GM23338 (cell line): ENCODE measurements at regions not wholly inside any gene's neighbourhood (a gene's known extent, or its start where the extent isn't known, plus 50 kb on each side); places are given as distances from the start of the nearest gene placed in this dataset.

Source experiments
- ATAC-seq: fragments of 200-7000 bp; cut with Tn5 transposase; 3 replicates; pipeline ENCODE4 v1.9.1; 2020
- DNase-seq: peaks from one replicate; pipeline ENCODE4 v3.0.0-alpha.2; 2015; ENCODE audit warnings: low spot score
- H2AFZ ChIP-seq: fragments of 200-600 bp; sonication (generic); 2 replicates; pipeline ENCODE4 v1.8.0; 2016; ENCODE audit warnings: antibody characterized with exemption, mild to moderate bottlenecking, moderate library complexity
- H3F3A ChIP-seq: fragments of 200-600 bp; sonication (generic); replicated peaks from 2 replicates; pipeline ENCODE4 v1.8.0; 2017; ENCODE audit warnings: antibody characterized with exemption, mixed run types, low read depth
- H3K27ac ChIP-seq: fragments of 200-600 bp; sonication (generic); 2 replicates; pipeline ENCODE4 v1.6.1; 2016; ENCODE audit warnings: low read depth
- H3K27me3 ChIP-seq: fragments of 200-600 bp; sonication (generic); 2 replicates; pipeline ENCODE4 v1.8.0; 2016; ENCODE audit warnings: mild to moderate bottlenecking, mixed run types, moderate library complexity; ENCODE audit not compliant: insufficient read depth
- H3K36me3 ChIP-seq: fragments of 200-600 bp; sonication (generic); 2 replicates; pipeline ENCODE4 v1.8.0; 2016; ENCODE audit warnings: mild to moderate bottlenecking; ENCODE audit not compliant: insufficient read depth
- H3K4me1 ChIP-seq: fragments of 200-600 bp; sonication (generic); 2 replicates; pipeline ENCODE4 v1.8.0; 2016; ENCODE audit warnings: mild to moderate bottlenecking, moderate library complexity; ENCODE audit not compliant: insufficient read depth
- H3K4me2 ChIP-seq: fragments of 200-600 bp; sonication (generic); 2 replicates; pipeline ENCODE4 v1.7.1; 2017; ENCODE audit warnings: mixed run types
- H3K4me3 ChIP-seq: fragments of 200-600 bp; sonication (generic); 2 replicates; pipeline ENCODE4 v1.6.1; 2016; ENCODE audit warnings: mixed run types
- H3K79me2 ChIP-seq: fragments of 200-600 bp; sonication (generic); replicated peaks from 2 replicates; pipeline ENCODE4 v1.8.0; 2017; ENCODE audit warnings: mild to moderate bottlenecking; ENCODE audit not compliant: insufficient read depth
- H3K9me2 ChIP-seq: fragments of 200-600 bp; sonication (generic); 2 replicates; pipeline ENCODE4 v1.8.0; 2017; ENCODE audit not compliant: insufficient read depth
- H4K20me1 ChIP-seq: fragments of 200-600 bp; sonication (generic); replicated peaks from 2 replicates; pipeline ENCODE4 v1.8.0; 2017; ENCODE audit warnings: mild to moderate bottlenecking; ENCODE audit not compliant: insufficient read depth
- H3K27ac Mint-ChIP-seq: 2 replicates; pipeline ENCODE4 v1.8.0; 2020; ENCODE audit warnings: inconsistent platforms, mild to moderate bottlenecking, moderate library complexity, mixed read lengths
- H3K27me3 Mint-ChIP-seq: 3 replicates; pipeline ENCODE4 v1.8.0; 2022; ENCODE audit warnings: low read depth, mild to moderate bottlenecking, moderate library complexity, mixed read lengths, inconsistent platforms; ENCODE audit not compliant: insufficient read depth, poor library complexity
- H3K36me3 Mint-ChIP-seq: 3 replicates; pipeline ENCODE4 v1.8.0; 2021; ENCODE audit warnings: low read depth, mild to moderate bottlenecking, inconsistent platforms, moderate library complexity, mixed read lengths
- H3K4me1 Mint-ChIP-seq: 3 replicates; pipeline ENCODE4 v1.8.0; 2020; ENCODE audit warnings: mild to moderate bottlenecking, inconsistent platforms, mixed read lengths
- H3K4me3 Mint-ChIP-seq: 3 replicates; pipeline ENCODE4 v1.8.0; 2021; ENCODE audit warnings: moderate library complexity, mild to moderate bottlenecking, inconsistent platforms, mixed read lengths
- H3K9me3 Mint-ChIP-seq: 3 replicates; pipeline ENCODE4 v1.8.0; 2020; ENCODE audit warnings: moderate library complexity, mild to moderate bottlenecking, inconsistent platforms, mixed read lengths
- CREB1 ChIP-seq: fragments of 250-450 bp; sonication (Bioruptor Pico); IDR thresholded peaks from 2 replicates; pipeline ENCODE4 v1.5.0; 2020; ENCODE audit warnings: low read depth, mild to moderate bottlenecking, moderate library complexity
- EZH2 ChIP-seq: fragments of 200-600 bp; sonication (generic); IDR thresholded peaks from one replicate; pipeline ENCODE4 v1.8.0; 2017; ENCODE audit warnings: antibody characterized with exemption, mild to moderate bottlenecking, low read depth; ENCODE audit not compliant: unreplicated experiment
- EZH2phosphoT487 ChIP-seq: fragments of 200-600 bp; sonication (generic); IDR thresholded peaks from one replicate; pipeline ENCODE4 v1.8.1; 2018; ENCODE audit warnings: antibody characterized with exemption; ENCODE audit not compliant: unreplicated experiment
- JUNB ChIP-seq: IDR thresholded peaks from one replicate; pipeline ENCODE4 v1.6.1; 2016; ENCODE audit warnings: antibody characterized with exemption; ENCODE audit not compliant: unreplicated experiment
- NANOG ChIP-seq: IDR thresholded peaks from 2 replicates; pipeline ENCODE4 v1.6.1; 2016; ENCODE audit warnings: antibody characterized with exemption, borderline replicate concordance
- POLR2AphosphoS5 ChIP-seq: IDR thresholded peaks from 2 replicates; pipeline ENCODE4 v1.6.1; 2016; ENCODE audit warnings: antibody characterized with exemption, low read depth
- ZNF114 ChIP-seq: fragments of 250-450 bp; sonication (Bioruptor Pico); IDR thresholded peaks from 2 replicates; pipeline ENCODE4 v1.5.0; 2020; ENCODE audit warnings: mild to moderate bottlenecking, moderate library complexity
- ZNF331 ChIP-seq: fragments of 250-450 bp; sonication (Bioruptor Pico); IDR thresholded peaks from 2 replicates; pipeline ENCODE4 v1.5.0; 2020; ENCODE audit warnings: low read depth, mild to moderate bottlenecking, moderate library complexity
- TF ChIP-seq, protein P1 (sequence below): IDR thresholded peaks from 2 replicates; pipeline ENCODE4 v1.6.1; 2016; ENCODE audit warnings: antibody characterized with exemption
- TF ChIP-seq, protein P2 (sequence below): IDR thresholded peaks from one replicate; pipeline ENCODE4 v1.6.1; 2018; ENCODE audit warnings: antibody characterized with exemption; ENCODE audit not compliant: unreplicated experiment
- TF ChIP-seq, protein P3 (sequence below): fragments of 250-450 bp; sonication (Bioruptor Pico); IDR thresholded peaks from 2 replicates; pipeline ENCODE4 v1.5.0; 2020; ENCODE audit warnings: mild to moderate bottlenecking, moderate library complexity

DNA sequence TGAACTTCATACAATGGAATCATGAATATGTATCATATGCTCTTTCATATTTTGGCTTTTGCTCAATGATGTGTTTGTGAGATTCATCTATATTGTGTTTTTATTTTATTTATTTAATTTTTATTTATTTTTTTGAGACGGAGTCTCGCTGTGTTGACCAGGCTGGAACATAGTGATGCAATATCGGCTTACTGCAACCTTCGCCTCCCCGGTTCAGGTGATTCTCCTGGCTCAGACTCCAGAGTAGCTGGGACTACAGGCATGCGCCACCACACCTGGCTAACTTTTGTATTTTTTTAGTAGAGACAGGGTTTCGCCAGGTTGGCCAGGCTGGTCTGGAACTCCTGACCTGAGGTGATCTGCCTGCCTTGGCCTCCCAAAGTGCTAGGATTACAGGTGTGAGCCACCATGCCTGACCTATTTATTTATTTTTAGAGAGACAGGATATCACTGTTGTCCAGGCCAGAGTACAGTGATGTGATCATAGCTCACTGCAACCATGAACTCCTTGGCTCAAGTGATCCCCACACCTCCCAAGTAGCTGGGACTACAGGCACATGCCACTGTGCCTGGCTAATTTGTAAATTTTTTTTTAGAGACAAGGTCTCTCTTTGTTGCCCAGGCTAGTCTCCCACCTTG, 74.5 kb downstream of the TET3 start:
- TF ChIP-seq, protein P1, sequence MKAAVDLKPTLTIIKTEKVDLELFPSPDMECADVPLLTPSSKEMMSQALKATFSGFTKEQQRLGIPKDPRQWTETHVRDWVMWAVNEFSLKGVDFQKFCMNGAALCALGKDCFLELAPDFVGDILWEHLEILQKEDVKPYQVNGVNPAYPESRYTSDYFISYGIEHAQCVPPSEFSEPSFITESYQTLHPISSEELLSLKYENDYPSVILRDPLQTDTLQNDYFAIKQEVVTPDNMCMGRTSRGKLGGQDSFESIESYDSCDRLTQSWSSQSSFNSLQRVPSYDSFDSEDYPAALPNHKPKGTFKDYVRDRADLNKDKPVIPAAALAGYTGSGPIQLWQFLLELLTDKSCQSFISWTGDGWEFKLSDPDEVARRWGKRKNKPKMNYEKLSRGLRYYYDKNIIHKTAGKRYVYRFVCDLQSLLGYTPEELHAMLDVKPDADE = no peak
- TF ChIP-seq, protein P2, sequence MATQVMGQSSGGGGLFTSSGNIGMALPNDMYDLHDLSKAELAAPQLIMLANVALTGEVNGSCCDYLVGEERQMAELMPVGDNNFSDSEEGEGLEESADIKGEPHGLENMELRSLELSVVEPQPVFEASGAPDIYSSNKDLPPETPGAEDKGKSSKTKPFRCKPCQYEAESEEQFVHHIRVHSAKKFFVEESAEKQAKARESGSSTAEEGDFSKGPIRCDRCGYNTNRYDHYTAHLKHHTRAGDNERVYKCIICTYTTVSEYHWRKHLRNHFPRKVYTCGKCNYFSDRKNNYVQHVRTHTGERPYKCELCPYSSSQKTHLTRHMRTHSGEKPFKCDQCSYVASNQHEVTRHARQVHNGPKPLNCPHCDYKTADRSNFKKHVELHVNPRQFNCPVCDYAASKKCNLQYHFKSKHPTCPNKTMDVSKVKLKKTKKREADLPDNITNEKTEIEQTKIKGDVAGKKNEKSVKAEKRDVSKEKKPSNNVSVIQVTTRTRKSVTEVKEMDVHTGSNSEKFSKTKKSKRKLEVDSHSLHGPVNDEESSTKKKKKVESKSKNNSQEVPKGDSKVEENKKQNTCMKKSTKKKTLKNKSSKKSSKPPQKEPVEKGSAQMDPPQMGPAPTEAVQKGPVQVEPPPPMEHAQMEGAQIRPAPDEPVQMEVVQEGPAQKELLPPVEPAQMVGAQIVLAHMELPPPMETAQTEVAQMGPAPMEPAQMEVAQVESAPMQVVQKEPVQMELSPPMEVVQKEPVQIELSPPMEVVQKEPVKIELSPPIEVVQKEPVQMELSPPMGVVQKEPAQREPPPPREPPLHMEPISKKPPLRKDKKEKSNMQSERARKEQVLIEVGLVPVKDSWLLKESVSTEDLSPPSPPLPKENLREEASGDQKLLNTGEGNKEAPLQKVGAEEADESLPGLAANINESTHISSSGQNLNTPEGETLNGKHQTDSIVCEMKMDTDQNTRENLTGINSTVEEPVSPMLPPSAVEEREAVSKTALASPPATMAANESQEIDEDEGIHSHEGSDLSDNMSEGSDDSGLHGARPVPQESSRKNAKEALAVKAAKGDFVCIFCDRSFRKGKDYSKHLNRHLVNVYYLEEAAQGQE = no peak
- TF ChIP-seq, protein P3, sequence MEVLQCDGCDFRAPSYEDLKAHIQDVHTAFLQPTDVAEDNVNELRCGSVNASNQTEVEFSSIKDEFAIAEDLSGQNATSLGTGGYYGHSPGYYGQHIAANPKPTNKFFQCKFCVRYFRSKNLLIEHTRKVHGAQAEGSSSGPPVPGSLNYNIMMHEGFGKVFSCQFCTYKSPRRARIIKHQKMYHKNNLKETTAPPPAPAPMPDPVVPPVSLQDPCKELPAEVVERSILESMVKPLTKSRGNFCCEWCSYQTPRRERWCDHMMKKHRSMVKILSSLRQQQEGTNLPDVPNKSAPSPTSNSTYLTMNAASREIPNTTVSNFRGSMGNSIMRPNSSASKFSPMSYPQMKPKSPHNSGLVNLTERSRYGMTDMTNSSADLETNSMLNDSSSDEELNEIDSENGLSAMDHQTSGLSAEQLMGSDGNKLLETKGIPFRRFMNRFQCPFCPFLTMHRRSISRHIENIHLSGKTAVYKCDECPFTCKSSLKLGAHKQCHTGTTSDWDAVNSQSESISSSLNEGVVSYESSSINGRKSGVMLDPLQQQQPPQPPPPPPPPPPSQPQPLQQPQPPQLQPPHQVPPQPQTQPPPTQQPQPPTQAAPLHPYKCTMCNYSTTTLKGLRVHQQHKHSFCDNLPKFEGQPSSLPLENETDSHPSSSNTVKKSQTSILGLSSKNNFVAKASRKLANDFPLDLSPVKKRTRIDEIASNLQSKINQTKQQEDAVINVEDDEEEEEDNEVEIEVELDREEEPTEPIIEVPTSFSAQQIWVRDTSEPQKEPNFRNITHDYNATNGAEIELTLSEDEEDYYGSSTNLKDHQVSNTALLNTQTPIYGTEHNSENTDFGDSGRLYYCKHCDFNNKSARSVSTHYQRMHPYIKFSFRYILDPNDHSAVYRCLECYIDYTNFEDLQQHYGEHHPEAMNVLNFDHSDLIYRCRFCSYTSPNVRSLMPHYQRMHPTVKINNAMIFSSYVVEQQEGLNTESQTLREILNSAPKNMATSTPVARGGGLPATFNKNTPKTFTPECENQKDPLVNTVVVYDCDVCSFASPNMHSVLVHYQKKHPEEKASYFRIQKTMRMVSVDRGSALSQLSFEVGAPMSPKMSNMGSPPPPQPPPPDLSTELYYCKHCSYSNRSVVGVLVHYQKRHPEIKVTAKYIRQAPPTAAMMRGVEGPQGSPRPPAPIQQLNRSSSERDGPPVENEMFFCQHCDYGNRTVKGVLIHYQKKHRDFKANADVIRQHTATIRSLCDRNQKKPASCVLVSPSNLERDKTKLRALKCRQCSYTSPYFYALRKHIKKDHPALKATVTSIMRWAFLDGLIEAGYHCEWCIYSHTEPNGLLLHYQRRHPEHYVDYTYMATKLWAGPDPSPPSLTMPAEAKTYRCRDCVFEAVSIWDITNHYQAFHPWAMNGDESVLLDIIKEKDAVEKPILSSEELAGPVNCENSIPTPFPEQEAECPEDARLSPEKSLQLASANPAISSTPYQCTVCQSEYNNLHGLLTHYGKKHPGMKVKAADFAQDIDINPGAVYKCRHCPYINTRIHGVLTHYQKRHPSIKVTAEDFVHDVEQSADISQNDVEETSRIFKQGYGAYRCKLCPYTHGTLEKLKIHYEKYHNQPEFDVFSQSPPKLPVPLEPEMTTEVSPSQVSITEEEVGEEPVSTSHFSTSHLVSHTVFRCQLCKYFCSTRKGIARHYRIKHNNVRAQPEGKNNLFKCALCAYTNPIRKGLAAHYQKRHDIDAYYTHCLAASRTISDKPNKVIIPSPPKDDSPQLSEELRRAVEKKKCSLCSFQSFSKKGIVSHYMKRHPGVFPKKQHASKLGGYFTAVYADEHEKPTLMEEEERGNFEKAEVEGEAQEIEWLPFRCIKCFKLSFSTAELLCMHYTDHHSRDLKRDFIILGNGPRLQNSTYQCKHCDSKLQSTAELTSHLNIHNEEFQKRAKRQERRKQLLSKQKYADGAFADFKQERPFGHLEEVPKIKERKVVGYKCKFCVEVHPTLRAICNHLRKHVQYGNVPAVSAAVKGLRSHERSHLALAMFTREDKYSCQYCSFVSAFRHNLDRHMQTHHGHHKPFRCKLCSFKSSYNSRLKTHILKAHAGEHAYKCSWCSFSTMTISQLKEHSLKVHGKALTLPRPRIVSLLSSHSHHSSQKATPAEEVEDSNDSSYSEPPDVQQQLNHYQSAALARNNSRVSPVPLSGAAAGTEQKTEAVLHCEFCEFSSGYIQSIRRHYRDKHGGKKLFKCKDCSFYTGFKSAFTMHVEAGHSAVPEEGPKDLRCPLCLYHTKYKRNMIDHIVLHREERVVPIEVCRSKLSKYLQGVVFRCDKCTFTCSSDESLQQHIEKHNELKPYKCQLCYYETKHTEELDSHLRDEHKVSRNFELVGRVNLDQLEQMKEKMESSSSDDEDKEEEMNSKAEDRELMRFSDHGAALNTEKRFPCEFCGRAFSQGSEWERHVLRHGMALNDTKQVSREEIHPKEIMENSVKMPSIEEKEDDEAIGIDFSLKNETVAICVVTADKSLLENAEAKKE (CRISPR knock-in tag) = no peak
- TF ChIP-seq EZH2phosphoT487 = no peak
- TF ChIP-seq ZNF114 = no peak
- TF ChIP-seq NANOG = no peak
- no peak for TF ChIP-seq POLR2AphosphoS5
- TF ChIP-seq JUNB = no peak
- no peak for TF ChIP-seq ZNF331
- no peak for TF ChIP-seq CREB1 (CRISPR knock-in tag)
- no peak for TF ChIP-seq EZH2
- H3K27ac Mint-ChIP-seq = no peak overlapping the region
- no peaks in the 10 kb centered on the region for H3K9me2 ChIP-seq
- ATAC-seq = no peak
- no peak overlapping the region for H2AFZ ChIP-seq
- H3K79me2 ChIP-seq = peaks cover 9% of the 10 kb centered on the region; the same call in 1 of the 2 replicates
- H3K9me3 Mint-ChIP-seq = peaks cover 22% of the 10 kb centered on the region; the same call in 2 of the 3 replicates
- peaks cover 3% of the 10 kb centered on the region; the same call in 2 of the 3 replicates for H3K4me1 Mint-ChIP-seq
- H3K4me3 ChIP-seq = no peak overlapping the region
- no peak overlapping the region for H3K4me2 ChIP-seq
- peaks cover 5% of the 10 kb centered on the region for H4K20me1 ChIP-seq
- DNase-seq = no peak
- H3F3A ChIP-seq = 0 out of 2 replicates have a peak, but pooled peaks cover 3% of the 10 kb centered on the region
- no peaks in the 10 kb centered on the region for H3K4me1 ChIP-seq
- no peak overlapping the region for H3K4me3 Mint-ChIP-seq
- no peaks in the 10 kb centered on the region for H3K36me3 ChIP-seq
- peaks cover 1% of the 10 kb centered on the region for H3K27me3 Mint-ChIP-seq
- peaks cover 38% of the 10 kb centered on the region for H3K36me3 Mint-ChIP-seq
- H3K27me3 ChIP-seq = no peaks in the 10 kb centered on the region
- no peak overlapping the region for H3K27ac ChIP-seq
